SH-SY5Y (cell line): ENCODE measurements at regions not wholly inside any gene's neighbourhood (a gene's known extent, or its start where the extent isn't known, plus 50 kb on each side); places are given as distances from the start of the nearest gene placed in this dataset.

Source experiments
- GATA2 ChIP-seq: IDR thresholded peaks from 2 replicates; pipeline ENCODE4 v1.6.1; 2011; ENCODE audit warnings: mild to moderate bottlenecking, low read depth, low read length
- GATA3 ChIP-seq: IDR thresholded peaks from 2 replicates; pipeline ENCODE4 v1.6.1; 2011; ENCODE audit warnings: low read depth, mild to moderate bottlenecking, low read length, moderate library complexity

DNA sequence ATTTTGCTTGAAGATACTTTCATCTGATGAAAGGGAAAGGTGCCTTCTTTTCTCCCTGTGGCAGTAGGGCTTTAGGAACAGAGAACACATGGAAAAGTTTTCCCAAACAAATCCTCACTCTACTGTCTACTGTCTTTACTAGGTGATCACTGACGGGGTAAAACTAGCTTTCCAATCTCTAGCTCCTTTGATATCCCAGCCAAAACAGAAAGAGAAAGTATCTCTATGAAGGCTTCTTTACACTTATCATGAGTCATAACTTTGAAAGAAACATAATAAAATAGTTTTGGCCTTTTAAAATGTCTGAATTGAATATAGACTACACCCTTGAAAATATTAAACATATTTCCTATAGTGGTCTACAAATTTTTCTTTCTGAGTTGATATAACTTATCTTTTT, 214.5 kb downstream of the DSEL start:
- no peak for TF ChIP-seq GATA2
- TF ChIP-seq GATA3, result no peak
